Ovary (tissue), 1 donor: ENCODE measurements at regions not wholly inside any gene's neighbourhood (a gene's known extent, or its start where the extent isn't known, plus 50 kb on each side); places are given as distances from the start of the nearest gene placed in this dataset.

Source experiments
- EP300 ChIP-seq: sonication (generic); formaldehyde crosslinking; IDR thresholded peaks from one replicate; pipeline ENCODE4 v1.6.1; 2017; ENCODE audit warnings: antibody characterized with exemption
- POLR2A ChIP-seq: fragments of 450-650 bp; IDR thresholded peaks from one replicate; pipeline ENCODE4 v1.6.1; 2017; ENCODE audit warnings: antibody characterized with exemption, mild to moderate bottlenecking, moderate library complexity

DNA sequence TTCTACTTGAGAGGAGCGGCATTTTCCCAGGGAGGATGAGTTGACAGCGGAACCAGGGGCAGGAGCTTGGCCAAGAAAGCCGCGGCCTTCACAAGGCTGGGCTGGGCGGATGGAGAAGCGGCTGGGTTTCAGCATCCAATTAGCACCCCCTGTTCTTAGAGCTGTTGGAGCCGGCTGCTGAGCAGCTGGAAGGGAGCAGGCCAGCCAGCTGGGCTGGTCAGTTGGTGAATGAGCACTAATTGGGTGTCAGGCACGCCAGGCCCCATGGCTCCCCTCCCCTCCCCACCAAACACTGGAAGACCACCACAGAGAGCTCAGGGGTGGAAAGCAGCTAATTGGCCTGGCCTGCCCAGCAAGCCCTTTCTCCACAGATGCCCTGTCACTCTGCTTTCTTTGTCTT is 245.6 kb downstream of the RRAGC start:
- TF ChIP-seq POLR2A (no peak), EP300 (no peak)
